DMS153 treated with DMSO at 0.1 percent for 48 hours (cell line): ENCODE measurements at regions not wholly inside any gene's neighbourhood (a gene's known extent, or its start where the extent isn't known, plus 50 kb on each side); places are given as distances from the start of the nearest gene placed in this dataset.
"Not testable (repeated sequence)": the region's sequence is repeated elsewhere in the genome, so short reads cannot be mapped to it uniquely, and the experiment has no call there.

Experiments used
- DNase-seq: peaks from one replicate; lab custom pipeline; 2025; ENCODE audit not compliant: unreplicated experiment; lab: John Stamatoyannopoulos, UW

DNA sequence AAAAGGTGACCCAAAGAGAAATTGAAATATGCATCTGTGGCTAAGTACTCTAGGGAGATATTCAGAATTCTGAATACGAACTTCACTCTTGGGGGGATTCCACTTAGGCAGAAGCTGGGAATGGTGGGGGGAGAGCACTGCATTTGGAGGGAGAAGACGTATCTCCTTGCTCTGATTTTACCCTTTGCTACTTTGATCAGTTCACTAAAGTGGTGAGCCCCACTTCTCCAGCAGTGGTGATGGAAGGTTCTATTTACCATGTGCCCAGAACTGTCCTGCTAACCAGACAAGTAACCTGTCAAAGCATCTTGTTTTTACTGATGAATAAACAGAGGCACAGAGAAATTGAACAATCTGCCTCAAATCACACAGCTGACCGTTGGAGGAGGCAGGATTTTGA lies 483.4 kb downstream of the SIPA1L2 start:
- DNase-seq, result no peak

DNA sequence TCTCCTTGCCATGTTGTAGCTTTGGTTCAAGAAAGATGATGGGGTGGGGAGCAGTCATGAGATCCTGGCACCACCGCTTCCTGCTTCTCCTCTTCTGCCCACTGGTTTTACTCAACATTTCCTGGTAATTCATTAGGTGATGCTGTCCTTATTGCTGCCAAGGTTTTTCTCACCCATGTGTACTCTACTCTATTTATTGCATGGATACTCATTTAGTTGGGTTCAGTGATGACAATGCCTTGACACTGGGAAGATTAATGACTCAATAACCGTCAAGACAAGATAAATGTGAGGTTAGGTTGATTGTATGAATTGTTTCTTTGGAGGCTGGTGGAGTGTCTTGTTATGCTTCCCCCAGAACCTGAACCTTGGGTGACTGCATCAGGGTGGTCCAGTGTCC lies 484.2 kb downstream of the SIPA1L2 start:
- DNase-seq, result no peak

DNA sequence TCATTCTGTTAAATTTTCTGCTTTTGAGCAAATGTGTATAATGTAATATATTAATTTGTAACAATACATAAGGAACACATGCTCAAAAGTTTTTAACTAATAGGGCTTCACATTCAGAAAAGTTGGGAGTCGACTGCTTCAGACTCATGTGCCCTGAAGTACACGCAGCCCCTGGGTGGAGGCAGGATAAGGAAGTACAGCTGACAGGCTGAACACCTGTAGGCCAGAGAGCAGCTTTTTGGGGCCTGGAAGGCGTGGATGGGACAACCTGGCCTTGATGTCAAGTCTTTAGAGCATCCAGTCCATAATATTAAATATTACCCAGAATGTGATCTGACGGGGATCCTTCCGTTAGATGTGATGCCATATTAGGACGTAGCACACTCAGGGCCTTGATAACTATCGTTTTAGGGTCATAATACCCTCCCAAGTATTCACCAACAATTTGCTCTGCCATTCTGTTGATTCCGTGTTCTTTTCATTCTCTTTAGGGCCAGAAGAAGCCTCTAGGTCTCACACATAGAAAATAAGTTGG lies 485.2 kb downstream of the SIPA1L2 start:
- DNase-seq, result no peak

DNA sequence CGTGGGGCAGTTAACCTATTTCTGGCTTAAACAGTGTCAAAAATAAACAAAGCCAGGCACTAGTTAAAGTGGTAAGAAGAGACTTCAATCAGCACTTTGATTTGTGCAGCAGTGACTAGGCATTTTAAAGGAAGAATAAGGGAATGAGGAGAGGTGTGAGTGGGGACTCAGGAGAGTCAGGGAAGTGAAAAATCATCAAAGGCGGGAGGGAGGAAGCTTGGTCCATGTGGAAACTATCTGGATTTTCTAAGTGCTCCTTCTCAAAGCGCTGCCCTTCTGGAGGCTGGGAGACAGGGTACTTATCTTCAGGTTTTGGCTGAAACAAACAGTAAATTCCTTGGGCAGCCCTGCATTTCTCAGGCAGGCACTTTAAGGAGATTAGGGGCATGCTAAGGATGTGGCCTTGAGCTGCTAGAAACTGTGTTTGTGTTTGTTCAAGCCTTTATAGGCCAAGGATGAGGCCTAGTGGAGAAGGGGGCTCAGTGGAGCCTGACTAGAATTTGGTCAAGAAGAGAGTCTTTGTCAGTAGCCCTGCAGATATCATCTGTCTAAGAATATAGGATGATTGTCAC lies 486.5 kb downstream of the SIPA1L2 start:
- no peak for DNase-seq

DNA sequence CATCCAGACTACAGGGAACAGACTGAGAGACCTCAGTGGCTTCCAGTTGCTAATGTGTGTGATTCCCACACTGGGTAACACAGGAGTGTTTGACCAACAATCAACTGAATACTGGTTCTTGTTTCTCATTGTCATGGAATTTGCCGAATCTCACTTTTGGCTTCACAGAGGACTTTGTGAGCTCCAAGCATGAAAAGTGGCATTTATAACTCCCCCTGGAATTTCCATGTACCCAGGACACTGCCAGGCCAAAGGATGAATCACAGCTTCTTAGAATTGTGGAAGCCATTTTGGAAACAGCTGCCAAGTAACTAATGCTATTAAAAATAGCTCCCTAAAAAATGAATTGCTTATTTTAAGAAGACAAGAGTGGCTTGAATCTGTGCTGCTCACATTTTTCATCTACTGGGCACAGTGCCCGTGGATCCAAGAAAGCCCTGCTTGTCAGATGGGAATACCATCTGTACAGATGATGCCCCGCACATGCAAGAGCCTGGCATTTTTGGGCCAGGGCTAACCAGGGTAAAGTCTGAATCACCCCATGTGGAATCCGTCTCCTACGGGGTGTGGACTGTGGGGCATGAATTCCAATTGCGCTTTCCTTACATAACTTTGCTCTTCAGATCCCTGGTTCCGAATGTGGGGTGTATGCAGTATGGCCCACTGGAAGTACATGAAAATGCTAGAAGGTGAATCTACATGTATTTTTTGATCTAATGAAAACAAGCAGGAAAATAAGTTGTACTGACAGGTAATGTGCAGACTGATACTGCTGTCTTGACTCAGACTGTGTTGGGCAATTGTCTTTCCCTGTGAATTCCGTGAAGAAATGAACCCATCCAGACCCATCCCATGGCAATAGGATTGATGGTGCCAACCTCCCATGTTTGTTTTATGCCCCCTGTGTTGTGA lies 487.3 kb downstream of the SIPA1L2 start:
- DNase-seq, result no peak

DNA sequence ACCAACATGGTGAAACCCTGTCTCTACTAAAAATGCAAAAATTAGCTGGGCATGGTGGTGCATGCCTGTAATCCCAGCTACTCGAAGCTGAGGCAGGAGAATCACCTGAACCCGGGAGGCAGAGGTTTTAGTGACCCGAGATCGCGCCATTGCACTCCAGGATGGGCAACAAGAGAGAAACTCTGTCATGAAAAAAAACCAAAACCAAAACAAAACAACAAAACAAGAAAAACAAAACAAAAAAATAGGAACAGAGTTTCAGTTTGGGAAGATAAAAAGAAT lies 488.8 kb downstream of the SIPA1L2 start:
- DNase-seq, result not testable (repeated sequence)

DNA sequence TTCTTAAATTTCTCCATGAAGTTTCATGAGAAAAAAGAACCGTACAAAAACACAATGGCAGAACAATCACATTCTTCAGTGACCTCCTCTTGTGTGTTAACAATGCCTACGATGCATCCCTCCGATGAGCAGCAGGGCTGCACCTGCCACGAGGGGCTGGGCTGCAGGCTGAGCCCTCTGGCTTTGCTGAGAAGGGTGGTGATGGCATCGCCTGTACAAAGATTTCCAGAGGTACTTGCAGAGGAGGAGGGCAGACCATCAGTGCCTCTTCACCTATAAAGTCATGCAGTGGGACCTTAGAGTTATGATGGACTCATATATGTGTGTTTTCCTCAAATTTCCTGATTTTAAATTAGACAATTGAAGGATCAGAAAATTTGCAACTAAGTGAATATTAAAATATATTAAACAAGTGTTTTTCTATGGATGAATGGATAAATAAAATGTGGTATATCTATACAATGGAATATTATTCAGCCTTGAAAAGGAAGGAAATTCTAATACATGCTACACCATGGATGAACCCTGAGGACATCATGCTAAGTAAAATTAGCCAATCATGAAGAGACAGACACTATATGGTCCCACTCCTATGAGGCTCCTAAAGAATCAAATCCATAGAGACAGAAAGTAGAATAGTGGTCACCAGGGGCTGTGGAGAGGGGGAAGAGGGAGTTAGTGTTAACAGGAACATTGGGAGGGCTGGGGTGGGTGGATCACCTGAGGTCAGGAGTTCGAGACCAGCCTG lies 489.3 kb downstream of the SIPA1L2 start:
- no peak for DNase-seq

DNA sequence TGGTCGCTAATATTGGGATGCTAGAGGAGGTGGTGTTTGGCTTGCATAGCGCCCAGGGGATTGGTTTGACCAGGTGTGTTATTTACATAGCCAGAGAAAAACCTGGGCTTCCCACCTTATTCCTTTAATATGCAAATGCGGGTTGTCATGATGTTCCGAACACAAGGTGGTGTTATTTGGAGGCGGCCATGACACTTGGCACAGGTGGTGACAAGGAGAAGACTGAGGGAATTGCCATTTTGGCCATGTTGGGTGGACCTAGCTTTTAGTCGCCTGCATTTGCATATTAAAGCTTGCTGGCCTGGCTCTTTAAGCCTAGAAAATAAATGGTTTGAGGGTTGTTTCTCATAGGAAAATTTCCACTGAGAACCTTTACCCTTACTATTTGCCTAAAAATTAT lies 490.5 kb downstream of the SIPA1L2 start:
- DNase-seq, result no peak

DNA sequence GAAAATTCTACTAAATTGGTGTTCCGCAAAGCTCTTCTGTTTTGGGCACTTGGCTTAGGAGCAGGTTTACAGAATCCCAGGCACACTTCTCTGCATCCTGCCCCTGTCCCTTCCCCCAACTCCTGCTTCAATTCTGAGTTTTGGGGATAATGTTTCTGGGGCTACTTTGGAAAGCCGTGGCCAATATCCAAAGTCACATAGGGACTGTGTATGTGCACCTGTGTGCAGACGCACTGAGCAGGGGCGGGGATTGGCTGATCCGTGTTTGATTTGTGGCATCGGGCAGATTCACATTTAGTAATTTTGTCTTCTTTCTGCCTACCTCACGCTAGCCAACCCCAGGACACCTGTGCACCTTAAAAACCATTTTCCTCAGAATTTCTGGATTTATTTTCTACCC lies 491.9 kb downstream of the SIPA1L2 start:
- no peak for DNase-seq

DNA sequence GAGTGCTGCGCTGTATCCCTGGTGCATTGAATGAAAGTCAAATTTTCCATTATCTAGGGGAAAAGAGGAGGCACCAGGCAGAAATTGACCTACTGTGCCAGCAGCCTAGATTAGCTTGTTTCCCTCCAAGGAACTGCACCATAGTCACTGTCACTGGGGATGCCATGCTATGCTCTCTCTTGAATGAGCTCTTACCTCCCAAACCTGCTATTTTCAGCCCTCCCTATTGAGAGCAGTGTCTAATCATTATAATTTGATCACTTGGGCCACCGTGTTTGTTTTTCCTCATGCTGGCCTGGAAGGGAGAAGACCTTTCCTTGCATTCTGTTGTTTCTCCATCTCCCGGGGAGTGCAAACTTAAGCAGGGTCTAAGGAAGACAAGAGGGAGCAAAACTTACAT lies 492.9 kb downstream of the SIPA1L2 start:
- no peak for DNase-seq

DNA sequence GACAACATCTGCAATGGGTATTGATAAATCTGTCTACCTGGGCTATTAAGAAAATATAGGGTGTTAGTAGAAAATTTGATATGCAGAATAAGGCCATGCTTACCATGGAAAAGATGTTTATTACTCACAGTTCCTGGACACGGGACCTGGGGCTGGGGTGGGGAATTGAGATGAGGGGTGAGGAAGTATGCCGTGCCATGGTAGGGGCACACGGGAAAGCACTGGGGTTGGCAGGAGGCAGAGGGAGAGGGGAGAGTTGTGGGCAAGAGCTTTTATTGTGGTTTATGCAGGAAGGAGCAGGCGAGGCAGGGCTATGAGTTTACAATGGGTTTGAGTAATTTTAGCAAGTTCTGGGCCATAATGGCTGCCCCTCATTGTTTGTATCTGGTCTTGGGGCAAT lies 493.8 kb downstream of the SIPA1L2 start:
- DNase-seq, result no peak

DNA sequence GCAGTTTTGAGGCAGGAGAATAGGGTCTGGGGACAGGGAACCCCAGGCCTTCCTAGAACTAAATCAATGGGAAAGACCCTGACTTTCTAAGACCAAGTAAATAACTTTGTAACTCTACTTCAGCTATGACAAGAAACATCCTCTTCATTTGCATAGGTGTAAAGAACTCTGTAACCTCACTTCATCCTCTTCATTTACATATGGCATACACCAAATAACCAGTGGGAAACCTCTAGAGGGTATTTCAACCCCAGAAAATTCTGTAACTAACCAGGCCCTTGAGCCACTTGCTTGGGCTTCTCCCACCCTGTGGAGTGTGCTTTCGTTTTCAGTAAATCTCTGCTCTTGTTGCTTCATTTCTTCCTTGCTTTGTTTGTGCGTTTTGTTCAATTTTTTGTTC lies 495.6 kb downstream of the SIPA1L2 start:
- no peak for DNase-seq

DNA sequence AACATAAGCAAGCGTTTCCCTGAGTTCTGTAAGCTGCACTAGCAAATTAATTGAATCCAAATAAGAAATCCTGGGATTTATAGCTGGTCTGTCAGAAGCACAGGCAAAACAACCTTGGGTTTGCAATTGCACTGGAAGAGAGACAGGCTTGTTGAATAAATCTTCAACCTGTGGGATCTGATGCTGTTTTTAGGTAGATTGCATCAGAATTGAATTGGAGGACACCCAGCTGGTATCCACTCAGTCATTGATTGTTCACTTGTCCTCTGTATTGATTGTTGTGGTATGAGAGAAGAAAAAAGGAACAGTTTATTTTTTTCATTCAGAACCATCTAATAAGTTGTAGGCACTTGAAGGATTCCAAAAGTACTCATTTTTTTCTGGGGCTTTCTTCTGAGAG lies 497.4 kb downstream of the SIPA1L2 start:
- no peak for DNase-seq

DNA sequence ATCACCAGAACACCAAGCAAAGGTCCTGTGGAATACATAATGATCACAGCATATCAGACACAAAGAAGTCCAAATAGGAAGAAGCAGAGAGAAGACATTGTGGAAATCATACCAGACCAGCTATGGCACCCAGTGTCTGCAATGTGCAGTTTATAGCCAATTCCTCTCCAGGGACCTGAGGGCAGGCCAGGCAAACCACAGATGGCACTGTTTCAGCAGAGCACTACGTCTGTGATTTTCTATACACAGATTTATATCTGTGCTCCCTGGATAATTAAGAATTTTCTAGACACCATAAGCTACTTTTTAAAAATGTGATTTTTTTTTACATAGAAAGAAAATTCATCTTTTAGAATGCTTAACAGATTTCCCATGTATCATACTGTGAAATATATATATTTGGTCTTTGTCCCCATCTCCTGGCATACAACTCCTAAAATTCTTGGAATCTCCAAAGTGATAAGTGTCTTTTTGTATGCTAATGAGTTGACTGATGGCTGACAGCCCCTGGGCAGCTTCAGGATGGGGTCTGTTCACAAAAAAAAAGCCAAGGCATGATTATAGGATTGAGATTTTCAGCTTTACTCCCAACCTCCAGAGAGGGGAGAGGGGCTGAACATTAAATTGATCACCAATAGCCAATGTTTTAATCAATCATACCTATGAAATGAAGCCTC lies 498.1 kb downstream of the SIPA1L2 start:
- no peak for DNase-seq

DNA sequence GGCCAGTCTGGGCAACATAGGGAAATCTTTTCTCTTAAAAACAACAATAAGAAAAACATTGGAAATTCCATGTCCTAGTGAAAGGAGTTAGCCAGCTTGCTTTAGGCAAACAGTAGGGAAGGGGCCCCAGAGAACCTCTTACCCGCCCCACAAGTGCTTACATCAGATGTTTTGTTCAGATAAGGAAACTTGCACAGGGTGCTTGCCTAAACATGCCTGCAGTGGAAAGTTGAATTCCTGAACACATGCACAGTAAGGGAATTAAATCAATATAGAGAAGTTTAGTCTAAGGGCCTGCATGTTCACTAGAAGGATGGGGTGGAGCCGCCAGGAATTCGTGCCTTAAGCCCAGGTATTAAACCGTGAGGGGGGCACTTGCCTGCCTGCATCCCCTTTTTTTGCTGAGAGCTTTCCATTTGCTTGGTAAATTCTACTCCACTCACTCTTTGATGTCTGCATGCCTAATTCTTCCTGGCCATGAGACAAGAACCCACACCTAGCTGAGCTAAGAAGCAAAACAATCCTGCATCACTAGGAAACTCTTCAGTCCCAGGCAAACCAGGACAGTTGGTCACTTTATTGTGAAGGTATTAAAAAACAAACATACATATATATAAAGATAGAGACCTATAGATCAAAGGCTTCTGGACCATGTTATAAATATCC lies 499.0 kb downstream of the SIPA1L2 start:
- no peak for DNase-seq

DNA sequence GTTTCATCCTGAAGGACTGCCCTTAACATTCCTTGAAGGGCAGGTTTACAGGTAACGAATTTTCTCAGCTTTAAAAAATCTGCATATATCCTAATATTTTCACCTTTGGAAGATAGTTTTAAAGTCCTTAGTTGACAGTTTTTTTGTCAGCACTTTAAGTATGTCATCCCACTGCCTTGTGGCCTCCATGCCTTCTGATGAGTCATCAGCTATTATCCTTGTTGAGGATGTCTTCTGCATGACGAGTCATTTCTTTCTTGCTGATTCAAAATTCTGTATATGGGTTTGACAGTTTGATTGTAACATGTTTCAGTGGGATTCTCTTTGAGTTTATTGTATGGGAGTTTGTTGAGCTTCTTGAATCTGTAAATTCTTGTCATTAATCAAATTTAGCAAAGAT lies 500.6 kb downstream of the DISC1 start:
- no peak for DNase-seq

DNA sequence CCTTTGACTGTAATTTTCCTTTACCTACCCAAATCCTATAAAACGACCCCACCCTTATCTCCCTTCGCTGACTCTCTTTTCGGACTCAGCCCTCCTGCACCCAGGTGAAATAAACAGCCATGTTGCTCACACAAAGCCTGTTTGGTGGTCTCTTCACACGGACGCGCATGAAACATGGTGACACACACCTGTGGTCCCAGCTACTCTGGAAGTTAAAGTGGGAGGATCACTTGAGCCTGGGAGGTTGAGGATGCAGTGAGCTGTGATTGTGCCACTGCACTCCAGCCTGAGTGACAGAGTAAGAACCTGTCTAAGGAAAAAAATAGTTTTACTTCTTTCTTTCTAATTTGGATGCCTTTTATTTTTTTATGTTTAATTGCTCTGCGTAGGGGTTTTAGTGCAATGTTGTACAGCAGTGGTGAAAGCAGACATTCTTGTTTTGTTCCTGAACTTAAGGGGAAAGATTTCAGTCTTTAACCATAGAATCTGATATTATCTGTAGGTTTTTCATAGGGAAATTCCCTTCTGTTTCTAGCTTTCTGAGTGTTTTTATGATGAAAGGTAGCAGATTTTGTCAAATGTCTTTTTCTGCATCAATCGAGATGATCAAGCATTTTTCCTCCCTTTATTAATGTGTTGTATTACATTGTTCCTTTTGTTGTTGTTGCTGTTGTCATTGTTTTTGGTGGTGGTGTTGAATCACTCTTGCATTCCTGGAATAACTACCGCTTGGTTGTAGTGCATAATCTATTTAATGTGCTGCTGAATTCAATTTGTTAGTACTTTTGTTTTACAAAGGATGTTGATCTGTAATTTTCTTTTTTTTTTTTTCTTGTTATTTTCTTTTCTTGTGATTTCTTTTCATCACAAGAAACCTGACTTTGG lies 497.4 kb downstream of the DISC1 start:
- no peak for DNase-seq

DNA sequence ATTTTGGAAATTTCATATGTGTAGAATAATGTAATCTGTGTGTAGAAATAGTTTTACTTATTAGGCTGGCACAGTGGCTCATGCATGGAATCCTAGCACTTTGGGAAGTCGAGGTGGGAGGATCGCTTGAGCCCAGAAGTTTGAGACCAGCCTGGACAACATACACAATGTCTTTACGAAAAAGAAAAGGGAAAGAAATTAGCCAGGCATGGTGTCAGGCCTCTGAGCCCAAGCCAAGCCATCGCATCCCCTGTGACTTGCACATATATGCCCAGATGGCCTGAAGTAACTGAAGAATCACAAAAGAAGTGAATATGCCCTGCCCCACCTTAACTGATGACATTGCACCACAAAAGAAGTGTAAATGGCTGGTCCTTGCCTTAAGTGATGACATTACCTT lies 491.3 kb downstream of the DISC1 start:
- DNase-seq, result not testable (repeated sequence)

DNA sequence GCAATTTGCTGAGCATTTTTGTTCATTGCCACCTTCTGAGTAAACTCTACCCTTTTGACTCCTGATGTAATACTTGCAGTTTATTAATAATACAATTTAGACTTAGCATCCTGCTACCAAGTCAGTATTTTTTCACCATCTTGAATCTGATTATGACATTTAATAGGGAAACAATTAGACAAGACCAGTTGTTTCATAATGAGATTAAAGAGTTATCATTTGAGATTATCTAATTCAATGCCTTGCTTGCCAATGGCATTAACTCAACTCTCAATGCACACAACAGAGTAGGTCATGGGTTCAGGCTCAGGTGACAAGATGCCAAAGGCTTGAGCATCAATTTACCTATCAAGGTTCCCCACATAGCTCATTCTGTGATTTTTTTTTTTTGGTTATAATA lies 488.4 kb downstream of the DISC1 start:
- DNase-seq, result no peak

DNA sequence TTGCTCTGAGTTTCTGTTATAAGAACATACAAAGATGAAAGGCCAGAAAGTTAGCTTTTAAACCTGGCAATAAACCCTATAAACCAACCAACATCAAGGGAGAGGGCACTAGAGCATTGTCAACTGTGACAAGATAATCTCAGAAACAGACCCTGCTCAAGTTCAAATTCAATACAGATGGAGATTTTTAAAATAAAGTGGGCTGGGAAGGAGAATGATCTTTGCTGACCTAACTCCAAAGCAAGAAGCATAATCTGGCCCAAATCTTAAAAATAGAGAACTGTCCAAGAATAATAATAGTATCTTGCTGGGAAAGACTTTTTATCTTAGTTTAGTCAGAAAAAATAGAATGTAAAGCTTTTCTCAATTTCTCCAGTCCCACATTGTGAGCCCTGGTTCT lies 485.5 kb downstream of the DISC1 start:
- no peak for DNase-seq
